Parathyroid adenoma (tissue), 2 donors: ENCODE measurements at regions not wholly inside any gene's neighbourhood (a gene's known extent, or its start where the extent isn't known, plus 50 kb on each side); places are given as distances from the start of the nearest gene placed in this dataset.

Source experiments
- H2AFZ ChIP-seq: fragments of 300-600 bp; sonication (generic); one replicate; pipeline ENCODE4 v1.7.0; 2017; ENCODE audit warnings: antibody characterized with exemption, mild to moderate bottlenecking
- H3K27ac ChIP-seq: fragments of 300-600 bp; sonication (generic); one replicate; pipeline ENCODE4 v1.7.0; 2017
- H3K27me3 ChIP-seq: fragments of 300-600 bp; sonication (generic); one replicate; pipeline ENCODE4 v1.7.0; 2017; ENCODE audit warnings: low read length; ENCODE audit not compliant: control insufficient read depth, insufficient read depth
- H3K36me3 ChIP-seq: fragments of 300-600 bp; sonication (generic); one replicate; pipeline ENCODE4 v1.7.0; 2017; ENCODE audit warnings: low read length; ENCODE audit not compliant: control insufficient read depth, insufficient read depth
- H3K4me1 ChIP-seq: fragments of 300-600 bp; sonication (generic); one replicate; pipeline ENCODE4 v1.7.0; 2017; ENCODE audit warnings: control low read depth
- H3K4me2 ChIP-seq: fragments of 300-600 bp; sonication (generic); one replicate; pipeline ENCODE4 v1.7.0; 2017; ENCODE audit warnings: low read length
- H3K4me3 ChIP-seq: fragments of 300-600 bp; sonication (generic); one replicate; pipeline ENCODE4 v1.7.0; 2017; ENCODE audit warnings: low read depth, low read length
- H3K79me2 ChIP-seq: fragments of 300-600 bp; sonication (generic); one replicate; pipeline ENCODE4 v1.7.0; 2017; ENCODE audit warnings: control low read depth
- H3K9ac ChIP-seq: fragments of 300-600 bp; sonication (generic); one replicate; pipeline ENCODE4 v1.7.0; 2017; ENCODE audit warnings: mild to moderate bottlenecking
- H3K9me3 ChIP-seq: fragments of 300-600 bp; sonication (generic); one replicate; pipeline ENCODE4 v1.7.0; 2017; ENCODE audit warnings: low read length; ENCODE audit not compliant: control insufficient read depth
- TF ChIP-seq, protein P1 (sequence below): fragments of 300-600 bp; sonication (generic); IDR thresholded peaks from one replicate; pipeline ENCODE4 v1.7.0; 2017; ENCODE audit warnings: antibody characterized with exemption, mild to moderate bottlenecking
- donor health status: primary hyperparathyroidism.

DNA sequence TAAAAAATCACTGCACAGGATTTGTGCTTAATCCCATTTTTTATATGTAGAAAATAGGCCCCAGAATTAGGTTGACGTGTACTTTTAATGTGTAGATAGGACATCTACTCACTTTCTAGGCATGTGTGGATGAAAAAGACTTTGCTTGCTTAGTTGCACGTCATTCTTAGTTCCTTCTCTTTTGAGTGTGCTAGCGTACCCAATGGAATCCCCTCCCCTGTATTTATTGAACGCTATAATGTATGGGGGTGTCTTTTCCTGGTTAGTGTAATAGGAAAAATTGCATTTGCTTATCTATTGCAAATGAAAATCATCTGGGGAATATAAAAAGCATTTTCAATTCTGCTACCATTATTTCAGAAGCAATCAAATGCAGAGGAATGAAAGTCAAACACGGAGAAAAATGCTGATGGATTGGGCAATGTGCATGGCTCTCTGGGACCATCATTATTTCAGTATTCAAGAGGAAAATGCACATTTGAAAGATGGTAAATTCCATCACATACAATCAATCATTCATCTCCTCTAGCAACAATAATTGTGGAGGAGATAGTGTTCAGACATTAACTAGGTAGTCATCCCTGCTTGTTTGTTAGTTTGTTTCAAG lies 277.0 kb upstream of the B3GALT2 start:
- H3K9ac ChIP-seq = no peak overlapping the region
- TF ChIP-seq, protein P1, sequence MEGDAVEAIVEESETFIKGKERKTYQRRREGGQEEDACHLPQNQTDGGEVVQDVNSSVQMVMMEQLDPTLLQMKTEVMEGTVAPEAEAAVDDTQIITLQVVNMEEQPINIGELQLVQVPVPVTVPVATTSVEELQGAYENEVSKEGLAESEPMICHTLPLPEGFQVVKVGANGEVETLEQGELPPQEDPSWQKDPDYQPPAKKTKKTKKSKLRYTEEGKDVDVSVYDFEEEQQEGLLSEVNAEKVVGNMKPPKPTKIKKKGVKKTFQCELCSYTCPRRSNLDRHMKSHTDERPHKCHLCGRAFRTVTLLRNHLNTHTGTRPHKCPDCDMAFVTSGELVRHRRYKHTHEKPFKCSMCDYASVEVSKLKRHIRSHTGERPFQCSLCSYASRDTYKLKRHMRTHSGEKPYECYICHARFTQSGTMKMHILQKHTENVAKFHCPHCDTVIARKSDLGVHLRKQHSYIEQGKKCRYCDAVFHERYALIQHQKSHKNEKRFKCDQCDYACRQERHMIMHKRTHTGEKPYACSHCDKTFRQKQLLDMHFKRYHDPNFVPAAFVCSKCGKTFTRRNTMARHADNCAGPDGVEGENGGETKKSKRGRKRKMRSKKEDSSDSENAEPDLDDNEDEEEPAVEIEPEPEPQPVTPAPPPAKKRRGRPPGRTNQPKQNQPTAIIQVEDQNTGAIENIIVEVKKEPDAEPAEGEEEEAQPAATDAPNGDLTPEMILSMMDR = no peak
- H3K79me2 ChIP-seq = no peaks in the 10 kb centered on the region
- H3K4me3 ChIP-seq = no peak overlapping the region
- H3K27me3 ChIP-seq = no peaks in the 10 kb centered on the region
- no peaks in the 10 kb centered on the region for H3K9me3 ChIP-seq
- H3K27ac ChIP-seq = no peak overlapping the region
- H3K4me1 ChIP-seq = peaks cover 2% of the 10 kb centered on the region
- H3K4me2 ChIP-seq = no peak overlapping the region
- no peaks in the 10 kb centered on the region for H3K36me3 ChIP-seq
- no peak overlapping the region for H2AFZ ChIP-seq

DNA sequence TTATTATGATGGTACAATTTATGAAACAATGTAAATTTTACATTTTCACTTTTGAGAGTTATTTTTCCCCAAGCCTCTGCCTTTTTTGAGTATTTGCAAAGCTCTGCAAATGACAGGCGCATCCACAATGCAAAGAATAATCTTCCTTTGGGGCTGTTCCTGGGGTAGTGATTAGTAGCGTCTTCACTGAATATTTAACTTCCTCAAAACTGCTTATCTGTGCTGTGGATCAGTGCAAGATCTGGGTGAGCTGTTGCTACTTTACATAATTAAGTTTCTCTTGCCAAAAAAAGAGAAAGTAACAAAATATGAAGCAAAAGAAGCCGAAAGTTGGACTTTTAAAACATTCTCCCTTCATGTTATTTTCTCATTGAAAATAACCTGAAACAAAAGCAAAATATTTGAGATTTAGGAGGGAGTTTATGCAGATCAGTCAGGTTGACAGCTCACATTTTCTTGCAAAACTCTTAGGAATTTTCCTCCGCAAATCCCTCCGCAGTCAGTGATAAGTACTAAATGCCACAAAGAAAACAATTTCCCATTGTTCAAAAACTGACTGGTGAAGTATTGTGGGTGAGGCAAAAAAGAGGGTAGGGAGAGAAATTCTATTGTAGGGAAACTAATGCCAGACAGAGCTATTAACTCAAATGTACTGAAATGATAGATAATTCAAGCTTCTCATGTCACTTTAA lies 276.4 kb upstream of the B3GALT2 start:
- H3K27ac ChIP-seq = no peak overlapping the region
- peak overlapping the region; percentile 30 for H2AFZ ChIP-seq
- H3K79me2 ChIP-seq = no peaks in the 10 kb centered on the region

DNA sequence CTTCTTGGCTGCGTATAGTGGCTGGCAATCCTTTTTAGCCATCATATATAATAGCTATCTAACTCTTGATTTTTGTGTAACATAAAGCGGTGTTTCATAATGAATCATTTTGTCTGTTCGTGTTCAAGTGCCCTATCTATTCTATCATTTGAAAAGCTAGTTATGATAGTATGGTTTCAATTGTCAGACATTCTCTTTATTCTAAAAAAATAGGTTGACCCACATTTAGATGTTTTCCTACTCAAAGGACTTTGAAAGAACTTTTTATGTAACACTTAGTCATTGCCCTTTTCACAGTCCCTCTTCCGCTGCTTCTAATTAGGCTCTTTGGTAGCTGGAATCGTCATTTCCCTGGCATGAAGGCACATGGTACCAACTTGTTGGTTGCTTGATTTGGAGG lies 272.2 kb upstream of the B3GALT2 start:
- H3K4me1 ChIP-seq = peaks cover 7% of the 10 kb centered on the region
- no peak overlapping the region for H2AFZ ChIP-seq
- no peak overlapping the region for H3K27ac ChIP-seq
- H3K9me3 ChIP-seq = no peaks in the 10 kb centered on the region
- H3K4me2 ChIP-seq = no peak overlapping the region
- H3K36me3 ChIP-seq = no peaks in the 10 kb centered on the region
- no peak overlapping the region for H3K9ac ChIP-seq
- H3K27me3 ChIP-seq = no peaks in the 10 kb centered on the region
- no peaks in the 10 kb centered on the region for H3K79me2 ChIP-seq
- no peak overlapping the region for H3K4me3 ChIP-seq
- TF ChIP-seq, protein P1 = no peak

More for the DNA sequence above, 276.4 kb upstream of the B3GALT2 start:
- Histone ChIP-seq H3K4me1 (peaks cover 2% of the 10 kb centered on the region), H3K4me3 (no peak overlapping the region), H3K9ac (no peak overlapping the region), H3K9me3 (no peaks in the 10 kb centered on the region), H3K36me3 (no peaks in the 10 kb centered on the region), H3K4me2 (peak overlapping the region; percentile 64), H3K27me3 (no peaks in the 10 kb centered on the region)
- TF ChIP-seq, protein P1 = no peak

DNA sequence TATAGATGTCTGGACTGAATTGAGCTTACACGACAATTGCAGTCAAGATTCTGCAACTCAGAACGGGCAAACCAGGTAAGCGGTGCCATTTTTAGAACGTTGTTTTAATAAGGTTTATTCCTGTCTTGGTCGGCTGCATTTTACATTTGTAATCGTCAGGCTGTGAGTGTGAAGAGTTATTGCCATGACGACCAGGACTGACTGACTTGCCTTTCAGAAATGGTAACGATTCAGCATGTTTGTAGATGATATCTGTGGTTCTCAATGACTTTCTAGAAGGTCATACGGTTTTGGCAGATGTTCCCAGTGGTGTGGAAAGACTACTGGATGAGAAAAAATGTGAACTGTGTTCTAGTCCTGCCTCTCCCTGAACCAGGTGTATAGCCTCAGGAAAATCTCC lies 271.3 kb upstream of the B3GALT2 start:
- TF ChIP-seq, protein P1 = no peak
- H2AFZ ChIP-seq = peak overlapping the region; percentile 68
- H3K9me3 ChIP-seq = no peaks in the 10 kb centered on the region
- H3K36me3 ChIP-seq = no peaks in the 10 kb centered on the region
- H3K27ac ChIP-seq = peak overlapping the region; percentile 84
- H3K4me3 ChIP-seq = peak overlapping the region; percentile 11
- no peaks in the 10 kb centered on the region for H3K79me2 ChIP-seq
- H3K9ac ChIP-seq = no peak overlapping the region
- peaks cover 7% of the 10 kb centered on the region for H3K4me1 ChIP-seq
- peak overlapping the region; percentile 56 for H3K4me2 ChIP-seq
- H3K27me3 ChIP-seq = no peaks in the 10 kb centered on the region
